ENCODE measurements at regions not wholly inside any gene's neighbourhood (a gene's known extent, or its start where the extent isn't known, plus 50 kb on each side); places are given as distances from the start of the nearest gene placed in this dataset.
"Not testable (repeated sequence)": the region's sequence is repeated elsewhere in the genome, so short reads cannot be mapped to it uniquely, and the experiment has no call there.

DNA sequence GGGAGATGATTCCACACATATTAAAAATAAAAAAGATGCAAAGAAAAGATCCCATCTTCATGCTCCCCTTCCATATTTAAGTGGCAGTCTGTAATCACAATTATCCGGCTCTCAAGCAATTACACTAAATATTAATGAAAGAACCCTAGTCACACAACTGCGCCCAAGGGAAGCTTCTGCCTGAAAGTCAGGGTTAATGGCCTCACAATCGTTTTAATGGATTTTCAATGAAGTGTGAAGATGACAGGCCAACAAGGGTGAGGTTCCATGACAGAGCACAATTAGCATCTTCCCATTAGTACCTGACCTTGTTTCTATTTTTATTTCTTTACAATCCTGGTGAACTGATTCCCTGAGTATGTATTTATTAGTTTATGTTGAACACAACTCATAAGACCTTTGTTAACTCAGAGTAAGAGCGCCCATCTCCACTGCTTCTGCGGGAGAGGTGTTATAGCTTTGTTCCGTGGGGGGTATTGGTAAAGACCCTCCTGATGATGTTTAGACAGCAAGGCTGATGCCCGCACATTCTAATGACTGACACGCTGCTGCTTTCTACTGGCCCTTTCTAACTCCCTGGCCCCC lies 80.9 kb downstream of the IER5 start:
- in situ Hi-C loops (cut with HindIII; ENCODE audit: low sequenced_read_pairs), result loop anchor here (5.0 to 10.0 kb wide), 5 partner anchors 77 to 642 kb away; partner anchors contain the start of gene MR1

DNA sequence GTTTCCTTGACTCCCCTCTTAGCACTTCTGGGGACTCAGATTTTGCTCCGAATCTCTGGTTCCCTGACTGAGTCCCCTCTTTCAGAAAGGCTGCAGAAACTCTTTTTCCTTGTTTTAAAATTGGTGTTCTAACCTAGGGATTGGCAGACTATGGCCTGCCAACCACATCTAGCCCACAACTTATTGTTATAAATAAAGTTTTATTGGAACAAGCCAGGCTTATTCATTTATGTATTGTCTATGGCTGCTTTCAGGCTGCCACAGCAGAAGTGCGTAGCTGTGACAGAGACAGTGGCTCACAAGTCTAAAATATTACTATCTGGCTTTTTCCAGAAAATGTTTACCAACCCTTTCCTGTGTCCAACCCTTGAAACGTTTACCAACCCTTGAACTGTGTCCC lies 81.7 kb downstream of the IER5 start:
- in situ Hi-C loops (cut with HindIII; ENCODE audit: low sequenced_read_pairs), result no loop called here

DNA sequence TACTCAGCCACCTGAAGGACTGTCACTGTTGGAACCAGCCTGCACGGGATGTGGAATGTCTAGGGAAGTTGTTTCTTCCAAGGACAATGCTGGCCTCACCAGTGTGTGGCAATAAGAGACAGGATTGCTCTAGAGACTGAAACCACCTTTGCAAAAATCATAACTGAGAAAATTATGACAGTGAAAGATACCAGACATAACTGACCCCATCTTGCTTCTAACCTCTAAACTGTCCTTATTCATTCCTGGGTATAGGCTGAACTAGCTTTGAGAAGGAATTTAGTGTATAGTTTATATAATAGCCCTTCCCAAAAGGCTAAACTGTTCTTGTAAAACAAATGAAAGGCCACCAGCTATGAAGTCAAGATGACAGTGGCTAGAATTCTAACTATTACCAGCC lies 83.6 kb downstream of the IER5 start:
- in situ Hi-C loops (cut with HindIII; ENCODE audit: low sequenced_read_pairs), result no loop called here

DNA sequence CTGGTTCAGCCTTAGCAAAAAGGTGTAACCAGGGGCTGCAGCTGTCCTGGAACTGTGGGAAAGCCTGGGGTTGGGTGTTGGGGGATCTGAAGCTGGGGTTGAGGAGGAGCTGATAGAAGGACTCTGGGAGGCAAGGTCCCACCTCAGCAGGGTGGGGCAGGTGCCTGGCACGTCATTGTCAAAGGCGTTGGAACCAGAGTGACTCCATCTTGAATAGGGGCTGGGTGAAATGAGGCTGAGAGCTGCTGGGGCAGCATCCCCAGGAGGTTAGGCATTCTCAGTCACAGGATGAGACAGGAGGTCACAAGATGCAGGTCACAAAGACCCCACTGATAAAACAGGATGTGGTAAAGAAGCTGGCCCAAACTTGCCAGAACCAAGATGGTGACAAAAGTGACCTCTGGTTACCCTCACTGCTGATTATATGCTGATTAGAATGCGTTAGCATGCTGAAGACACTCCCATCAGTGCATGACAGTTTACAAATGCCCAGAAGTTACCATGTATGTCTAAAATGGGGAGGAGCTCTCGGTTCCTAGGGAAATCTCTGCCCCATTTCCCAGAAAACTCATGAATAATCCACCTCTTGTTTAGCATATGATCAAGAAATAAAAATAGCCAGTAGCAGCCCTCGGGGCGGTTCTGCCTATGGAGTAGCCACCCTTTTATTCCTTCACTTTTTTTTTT lies 85.4 kb downstream of the IER5 start:
- in situ Hi-C loops (cut with HindIII; ENCODE audit: low sequenced_read_pairs), result no loop called here

DNA sequence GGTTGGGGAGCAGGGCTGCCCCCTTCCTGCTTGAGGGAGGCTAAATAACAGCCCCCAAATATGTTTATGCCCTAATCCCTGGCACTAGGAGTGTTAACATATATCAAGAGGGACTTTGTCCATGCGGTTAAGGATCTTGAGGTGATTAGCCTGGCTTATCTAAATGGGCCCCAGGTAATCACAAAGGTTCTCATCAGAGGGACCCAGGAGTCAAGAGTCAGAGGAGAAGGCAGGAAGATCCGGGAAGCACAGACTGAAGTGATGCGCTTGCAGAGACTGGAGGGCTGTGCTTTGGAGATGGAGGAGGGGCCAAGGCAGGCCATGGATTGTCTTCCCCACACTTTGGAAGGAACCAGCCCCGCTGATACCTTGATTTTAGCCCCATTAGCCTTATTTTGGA lies 86.4 kb downstream of the IER5 start:
- in situ Hi-C loops (cut with HindIII; ENCODE audit: low sequenced_read_pairs), result no loop called here

DNA sequence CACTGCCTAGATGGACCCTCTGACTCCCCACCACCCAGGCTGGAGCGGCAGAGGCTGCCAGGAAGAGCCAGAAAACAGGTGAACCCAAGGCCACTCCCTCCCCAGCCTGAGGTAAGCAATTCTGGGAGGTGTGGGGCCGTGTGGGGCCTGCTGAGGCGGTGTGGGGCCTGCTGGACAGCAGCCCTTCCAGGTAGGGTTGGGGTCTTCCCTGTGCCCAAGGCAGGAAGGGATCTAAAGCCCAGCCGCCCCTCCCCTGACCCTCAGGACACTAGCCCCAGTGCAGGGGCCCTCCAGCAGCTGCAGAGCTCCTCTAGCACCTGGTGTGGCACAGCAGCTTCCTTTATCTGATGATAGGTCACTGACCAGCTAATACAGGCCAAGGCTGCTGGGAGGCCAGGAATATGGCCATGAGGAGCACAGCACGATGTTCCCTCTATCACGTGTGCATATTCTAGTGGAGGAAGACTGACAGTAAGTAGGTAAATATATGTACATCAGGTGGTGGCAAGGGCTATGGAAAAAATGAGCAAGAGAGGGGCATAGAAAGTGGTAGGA lies 86.9 kb downstream of the IER5 start:
- in situ Hi-C loops (cut with HindIII; ENCODE audit: low sequenced_read_pairs), result no loop called here

DNA sequence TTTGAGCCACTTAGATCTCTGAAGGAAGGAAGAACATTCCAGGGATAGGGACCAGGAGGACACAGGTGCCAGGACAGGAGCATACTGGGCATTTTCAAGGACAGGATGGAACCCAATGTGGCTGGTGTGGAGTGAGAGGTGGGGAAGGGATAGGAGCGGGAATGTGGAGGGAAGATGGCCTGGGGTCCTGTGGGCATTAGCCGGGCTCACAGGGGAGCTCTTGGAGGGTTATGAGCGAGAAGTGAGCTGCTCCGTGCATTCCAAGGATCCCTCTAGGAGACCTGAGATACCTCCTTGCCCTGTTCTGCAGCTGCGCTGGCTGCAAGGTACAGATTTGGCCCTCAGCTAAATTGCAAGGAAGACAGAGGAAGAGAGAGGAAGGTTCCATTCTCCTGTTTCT lies 87.5 kb downstream of the IER5 start:
- in situ Hi-C loops (cut with HindIII; ENCODE audit: low sequenced_read_pairs), result no loop called here

DNA sequence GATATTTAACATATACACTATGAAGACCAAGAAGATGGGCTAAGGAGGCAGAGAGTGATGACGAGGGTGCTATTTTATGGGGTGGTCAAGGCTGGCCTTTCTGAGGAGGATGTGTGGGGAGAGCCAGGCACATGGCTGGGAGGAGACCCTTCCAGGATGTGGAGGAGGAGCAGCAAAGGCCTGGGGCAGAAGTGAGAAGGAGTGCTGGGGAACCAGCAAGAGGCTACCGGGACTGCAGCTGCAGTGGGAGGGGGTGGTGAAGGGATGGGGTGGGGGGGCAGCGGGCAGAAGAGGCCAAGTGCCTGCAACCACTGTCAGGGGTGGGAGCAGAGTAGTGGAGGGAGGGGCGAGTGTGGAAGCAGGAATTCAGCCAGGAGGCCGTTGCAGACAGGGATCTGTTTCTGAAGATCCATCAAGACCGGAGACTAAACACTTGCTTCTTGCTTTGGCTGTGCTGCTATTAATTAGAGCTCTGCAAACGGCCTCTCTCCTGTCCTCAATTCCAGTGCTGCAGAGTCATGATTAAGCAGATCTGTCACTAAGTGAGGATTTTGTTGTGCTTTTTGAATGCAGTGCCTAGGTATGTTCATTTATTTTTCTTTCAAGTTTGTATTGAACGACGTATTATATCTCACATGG lies 89.9 kb downstream of the IER5 start:
- in situ Hi-C loops (cut with HindIII; ENCODE audit: low sequenced_read_pairs), result no loop called here

DNA sequence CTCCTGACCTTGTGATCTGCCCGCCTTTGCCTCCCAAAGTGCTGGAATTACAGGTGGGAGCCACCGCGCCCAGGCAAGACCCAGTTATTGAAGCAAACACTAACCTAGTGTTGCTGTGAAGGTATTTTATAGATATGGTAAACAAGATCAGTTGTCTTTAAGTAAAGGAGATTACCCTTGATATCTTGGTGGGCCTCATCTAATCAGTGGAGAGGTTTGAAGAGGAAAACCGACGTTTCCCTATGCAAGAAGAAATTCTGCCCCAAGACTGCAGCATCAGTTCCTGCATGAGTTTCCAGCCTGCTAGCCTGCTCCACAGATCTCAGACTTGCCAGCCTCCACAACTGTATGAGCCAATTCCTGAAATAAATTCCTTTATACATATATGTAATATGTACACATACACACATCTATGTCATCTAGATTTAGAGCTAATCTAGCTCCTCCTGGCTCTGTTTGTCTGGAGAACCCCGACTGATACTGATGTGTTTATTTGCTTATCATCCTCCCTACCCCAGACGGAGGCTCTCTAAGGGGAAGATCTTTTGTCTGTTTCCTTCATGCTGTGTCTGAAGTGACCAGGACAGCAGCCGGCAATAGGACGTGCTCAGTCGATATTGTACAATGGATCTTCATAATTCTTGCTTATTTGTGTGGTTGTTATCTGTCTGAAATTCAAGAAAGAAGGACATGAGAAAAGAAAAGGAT lies 90.9 kb downstream of the IER5 start:
- in situ Hi-C loops (cut with HindIII; ENCODE audit: low sequenced_read_pairs), result no loop called here

DNA sequence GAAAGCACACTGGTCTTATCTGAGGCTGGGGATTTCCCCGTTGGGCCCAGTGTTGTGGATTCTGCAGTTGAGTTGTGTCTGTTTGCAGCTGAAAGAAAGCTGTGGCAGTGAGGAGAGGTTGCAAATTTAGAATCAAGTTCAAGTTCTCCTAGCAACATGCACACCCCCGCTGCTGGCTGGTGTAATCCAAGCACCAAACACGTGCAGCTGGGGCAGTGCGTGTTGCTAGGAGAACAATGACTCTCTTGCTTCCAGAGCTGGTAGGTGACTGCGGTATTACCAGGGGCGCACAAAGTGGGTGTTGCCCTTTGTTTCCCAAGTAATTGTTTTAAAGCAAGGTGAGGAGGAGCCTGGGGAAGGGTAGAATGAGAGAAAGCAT lies 91.5 kb downstream of the IER5 start:
- in situ Hi-C loops (cut with HindIII; ENCODE audit: low sequenced_read_pairs), result no loop called here

DNA sequence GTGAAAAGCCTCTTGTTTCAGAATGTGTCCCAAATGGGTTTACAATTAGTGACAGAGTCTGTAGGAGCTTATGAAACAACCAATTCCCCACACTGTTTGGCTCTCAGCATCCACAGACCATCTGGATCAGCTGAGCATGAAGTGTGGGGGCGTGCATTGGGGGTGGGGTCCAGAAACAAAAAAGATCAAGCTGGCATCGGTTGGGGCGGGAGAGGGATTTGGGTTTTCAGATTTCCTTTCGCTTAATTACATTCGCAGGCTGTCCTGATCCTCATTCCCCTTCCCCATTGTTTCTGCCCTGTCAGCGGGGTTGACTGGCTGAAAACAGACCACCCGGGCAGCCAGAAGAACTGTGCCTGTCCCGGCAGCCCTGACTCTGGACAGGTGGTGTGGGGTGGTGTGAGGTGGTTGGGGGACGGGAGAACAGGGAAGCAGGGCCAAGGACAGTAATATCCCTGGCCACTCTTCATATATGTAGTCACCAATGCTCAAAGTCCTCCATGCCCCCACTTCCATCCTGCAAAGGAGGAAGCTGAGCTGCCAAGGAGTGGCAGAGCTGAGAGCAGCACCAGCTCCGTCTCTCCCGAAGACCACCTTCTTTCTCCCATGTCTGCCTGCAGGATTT lies 92.0 kb downstream of the IER5 start:
- in situ Hi-C loops (cut with HindIII; ENCODE audit: low sequenced_read_pairs), result no loop called here

DNA sequence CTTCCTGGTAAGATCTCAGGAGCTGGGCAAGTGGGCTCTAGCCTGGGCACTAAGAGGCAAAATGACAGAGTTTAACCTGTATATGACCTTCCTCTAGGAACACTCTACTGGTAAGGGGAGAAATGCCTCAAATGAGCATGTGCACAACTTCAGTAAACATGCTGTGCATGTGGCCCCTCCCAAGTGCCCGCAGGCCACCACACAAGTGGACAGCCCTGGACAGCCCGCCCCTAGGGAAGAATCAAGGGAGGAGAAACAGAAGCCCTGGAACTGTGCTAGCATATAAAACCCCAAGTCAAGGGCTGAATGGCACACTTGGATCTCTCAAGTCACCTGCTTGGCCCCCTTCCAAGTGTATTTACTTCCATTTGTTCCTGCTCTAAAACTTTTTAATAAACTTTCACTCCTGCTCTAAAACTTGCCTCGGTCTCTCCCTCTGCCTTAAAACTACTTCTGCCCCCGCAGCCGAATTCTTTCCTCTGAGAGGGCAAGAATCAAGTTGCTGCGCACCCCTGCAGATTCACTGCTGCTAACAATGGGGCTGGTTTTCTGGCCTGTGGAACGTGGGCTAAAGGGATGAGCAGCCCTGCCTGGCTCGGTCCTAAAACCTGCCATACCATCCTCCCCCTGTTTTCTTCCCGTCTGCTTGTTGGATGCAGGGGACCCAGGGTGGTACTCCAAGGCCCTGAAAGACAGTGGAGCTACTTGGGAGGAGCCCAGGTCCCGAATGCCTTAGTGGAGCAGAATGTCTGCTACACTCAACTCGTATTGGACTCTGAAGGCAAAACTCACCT lies 93.5 kb downstream of the IER5 start:
- in situ Hi-C loops (cut with HindIII; ENCODE audit: low sequenced_read_pairs), result no loop called here

DNA sequence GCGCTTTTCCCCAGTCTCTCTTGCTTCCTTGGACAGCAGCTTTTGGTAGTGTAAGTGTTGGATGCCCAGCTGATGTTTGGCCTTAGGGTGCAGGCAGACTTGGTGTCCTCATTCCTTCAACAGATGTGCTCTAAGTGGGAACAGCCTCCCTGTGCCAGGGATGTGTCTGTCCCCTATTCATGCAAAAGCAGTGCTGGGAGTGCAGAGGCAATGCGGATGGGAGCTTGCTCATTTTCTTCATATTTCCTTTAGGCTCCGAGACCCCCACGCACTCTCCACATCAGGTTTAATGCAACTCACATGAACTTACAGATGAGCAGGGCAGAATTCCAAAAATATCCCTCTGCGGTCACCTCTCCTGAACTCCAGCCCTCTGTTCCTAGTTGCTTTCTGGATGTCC lies 96.1 kb downstream of the IER5 start:
- in situ Hi-C loops (cut with HindIII; ENCODE audit: low sequenced_read_pairs), result no loop called here

DNA sequence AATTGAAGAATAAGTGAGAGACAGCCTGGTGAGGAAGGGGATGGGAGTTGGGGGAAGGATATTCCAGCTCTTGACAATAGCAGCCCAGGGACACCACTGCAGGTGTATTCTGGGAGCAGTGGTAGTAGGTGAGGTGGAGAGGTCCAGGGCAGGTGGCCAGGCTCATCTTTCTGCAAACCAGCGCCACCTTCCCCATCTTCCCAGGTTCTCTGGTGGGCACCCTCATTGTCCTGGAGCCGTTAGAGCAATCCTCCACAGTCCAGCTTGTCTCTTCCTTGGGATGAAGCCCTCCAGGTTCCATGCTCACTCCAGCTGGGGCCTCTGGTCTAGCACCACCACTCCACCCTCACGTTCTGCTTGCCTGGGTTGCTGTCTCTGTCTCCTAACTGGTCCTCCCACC lies 97.0 kb downstream of the IER5 start:
- in situ Hi-C loops (cut with HindIII; ENCODE audit: low sequenced_read_pairs), result no loop called here

DNA sequence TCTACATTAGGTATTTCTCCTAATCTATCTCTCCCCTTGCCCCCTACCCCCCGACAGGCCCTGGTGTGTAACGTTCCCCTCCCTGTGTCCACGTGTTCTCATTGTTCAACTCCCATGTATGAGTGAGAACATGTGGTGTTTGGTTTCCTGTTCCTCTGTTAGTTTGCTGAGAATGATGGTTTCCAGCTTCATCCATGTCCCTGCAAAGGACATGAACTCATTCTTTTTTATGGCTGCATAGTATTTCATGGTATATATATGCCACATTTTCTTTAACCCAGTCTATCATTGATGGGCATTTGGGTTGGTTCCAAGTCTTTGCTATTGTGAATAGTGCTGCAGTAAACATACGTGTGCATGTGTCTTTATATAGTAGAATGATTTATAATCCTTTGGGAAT lies 97.6 kb downstream of the IER5 start:
- in situ Hi-C loops (cut with HindIII; ENCODE audit: low sequenced_read_pairs), result not testable (repeated sequence)

DNA sequence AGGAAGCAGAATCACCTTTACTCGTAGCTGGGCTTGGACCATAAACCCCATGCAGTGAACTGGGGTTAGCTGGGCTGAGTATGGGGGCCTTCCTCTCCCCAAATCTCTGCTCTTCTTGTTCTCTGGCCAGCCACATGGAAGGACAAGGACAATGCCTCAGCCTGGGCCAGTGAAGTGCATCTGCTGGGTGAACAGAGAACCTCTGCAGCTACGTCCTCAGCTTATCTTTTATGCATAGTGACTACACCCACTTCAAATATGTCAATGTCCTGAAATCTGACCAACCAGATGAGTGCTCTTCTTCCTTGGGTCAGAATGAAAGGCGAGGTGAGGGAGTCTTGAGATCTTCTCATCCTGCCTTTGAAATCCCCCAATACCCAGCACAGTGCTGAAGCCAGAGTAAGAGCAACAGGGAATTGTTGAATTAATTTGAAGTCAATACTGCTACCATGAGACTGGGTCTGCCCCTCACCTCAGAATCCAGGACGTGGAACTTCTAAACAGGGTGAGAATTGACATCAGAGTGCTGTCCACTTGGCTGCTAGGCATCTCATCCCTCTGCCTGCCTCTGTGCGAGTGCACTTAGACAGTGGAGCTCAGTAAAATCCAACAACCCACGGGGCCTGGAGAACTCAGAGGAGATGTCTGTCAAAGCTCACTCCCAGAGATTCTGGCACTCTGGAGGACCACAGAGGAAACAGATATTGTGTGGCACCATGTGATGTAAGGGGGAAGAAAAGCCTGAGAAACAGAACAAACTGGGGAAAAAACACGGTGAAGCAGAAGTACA lies 99.0 kb downstream of the IER5 start:
- in situ Hi-C loops (cut with HindIII; ENCODE audit: low sequenced_read_pairs), result no loop called here

DNA sequence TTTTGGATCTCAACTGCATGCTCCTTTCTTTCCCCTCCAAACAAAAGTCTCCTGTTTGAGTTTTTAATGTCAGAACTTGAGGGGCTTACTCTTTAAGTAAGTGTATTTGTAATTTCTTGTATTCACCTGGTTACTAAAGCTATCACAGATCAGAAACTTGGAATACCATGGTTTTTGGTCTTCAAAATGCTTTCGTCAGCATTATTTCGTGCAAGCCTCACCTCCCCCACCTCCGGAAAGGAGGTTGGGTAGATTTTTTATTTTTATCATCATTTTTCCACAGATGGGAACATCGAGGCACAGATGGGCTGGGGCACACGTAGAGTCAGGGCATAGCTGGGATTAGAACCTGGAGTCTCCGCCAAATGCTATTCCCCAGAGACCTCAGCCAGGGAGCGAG lies 100.7 kb downstream of the IER5 start:
- in situ Hi-C loops (cut with HindIII; ENCODE audit: low sequenced_read_pairs), result no loop called here

DNA sequence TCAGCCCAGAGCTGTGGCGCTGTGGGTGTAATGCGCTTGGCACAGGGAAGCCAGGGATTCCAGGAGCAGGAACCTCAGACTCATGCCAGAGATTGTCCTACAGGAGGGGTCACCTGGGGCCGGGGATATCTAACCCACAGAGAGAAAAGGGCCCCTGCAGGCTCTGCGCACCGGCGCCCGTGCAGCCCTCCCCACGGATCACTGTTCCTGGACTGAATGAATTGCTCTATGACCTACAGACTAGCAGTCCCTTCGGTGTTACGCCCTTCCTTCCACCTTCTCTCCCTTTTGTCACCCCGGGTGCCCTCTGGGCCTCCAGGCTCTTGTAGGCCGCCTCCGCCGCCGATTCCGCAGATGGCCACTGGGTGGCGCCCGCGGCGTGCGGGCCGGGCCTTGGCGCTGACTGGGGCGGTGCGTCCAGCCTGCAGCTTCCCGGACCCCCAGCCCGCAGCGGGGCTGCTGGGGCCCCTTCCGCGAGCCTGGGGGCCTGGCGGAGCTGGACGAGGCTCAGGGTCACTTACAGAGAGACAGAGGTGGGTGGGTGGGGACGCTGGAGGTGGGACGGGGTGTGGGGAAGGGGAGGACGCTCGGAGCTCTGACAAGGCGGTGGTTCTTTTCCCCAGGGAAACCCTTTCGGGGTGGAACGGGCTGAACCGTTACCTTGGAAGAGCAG lies 101.3 kb downstream of the IER5 start:
- in situ Hi-C loops (cut with HindIII; ENCODE audit: low sequenced_read_pairs), result no loop called here
